Ascending aorta (tissue), 2 donors: ENCODE measurements at regions not wholly inside any gene's neighbourhood (a gene's known extent, or its start where the extent isn't known, plus 50 kb on each side); places are given as distances from the start of the nearest gene placed in this dataset.

Experiments
- DNase-seq, 2 donors: peaks; one replicate each; pipeline ENCODE4 v3.0.0-alpha.2; 2019; ENCODE audit warnings: low spot score in 2 of 2
- H3K27ac ChIP-seq, 2 donors: fragments of 200-600 bp; sonication (generic); one replicate each; pipeline ENCODE4 v1.5.1; 2016 to 2017; ENCODE audit warnings: mild to moderate bottlenecking in 1 of 2
- H3K27me3 ChIP-seq: fragments of 200-600 bp; sonication (generic); one replicate; pipeline ENCODE4 v1.5.1; 2017
- H3K36me3 ChIP-seq, 2 donors: fragments of 200-600 bp; sonication (generic); one replicate each; pipeline ENCODE4 v1.5.1; 2016
- H3K4me1 ChIP-seq, 2 donors: fragments of 200-600 bp; sonication (generic); one replicate each; pipeline ENCODE4 v1.5.1; 2016 to 2017; ENCODE audit warnings: mild to moderate bottlenecking in 1 of 2
- H3K4me3 ChIP-seq, 2 donors: fragments of 200-600 bp; sonication (generic); one replicate each; pipeline ENCODE4 v1.5.1; 2016 to 2017; ENCODE audit warnings: mild to moderate bottlenecking in 1 of 2
- H3K9me3 ChIP-seq, 2 donors: fragments of 200-600 bp; sonication (generic); one replicate each; pipeline ENCODE4 v1.5.1; 2016
- intact Hi-C: fragments of 100-400 bp; cut with DNase I; formaldehyde crosslinking; loops from one replicate; pipeline ENCODE4 v1.15.1; 2023
- TF ChIP-seq, protein P1 (sequence below), 3 experiments: fragments of 200-600 bp in 2 of 3; fragments of 450-650 bp in 1 of 3; sonication (generic) in 2 of 3; IDR thresholded peaks; one replicate each; pipeline ENCODE4 v1.5.1; 2016 to 2019; ENCODE audit warnings: antibody characterized with exemption in 3 of 3, mild to moderate bottlenecking in 1 of 3, moderate library complexity in 1 of 3

GRCh38 chrX:107565015-107565414 is 63.3 kb upstream of the PRPS1 start:
- Histone ChIP-seq H3K9me3 (no peaks in the 10 kb centered on the region), H3K4me3 (no peak overlapping the region), H3K36me3 (no peaks in the 10 kb centered on the region), H3K27ac (no peak overlapping the region), H3K4me1 (no peaks in the 10 kb centered on the region), H3K27me3 (no peaks in the 10 kb centered on the region)
- intact Hi-C loops, result no loop called here
- TF ChIP-seq, protein P1, sequence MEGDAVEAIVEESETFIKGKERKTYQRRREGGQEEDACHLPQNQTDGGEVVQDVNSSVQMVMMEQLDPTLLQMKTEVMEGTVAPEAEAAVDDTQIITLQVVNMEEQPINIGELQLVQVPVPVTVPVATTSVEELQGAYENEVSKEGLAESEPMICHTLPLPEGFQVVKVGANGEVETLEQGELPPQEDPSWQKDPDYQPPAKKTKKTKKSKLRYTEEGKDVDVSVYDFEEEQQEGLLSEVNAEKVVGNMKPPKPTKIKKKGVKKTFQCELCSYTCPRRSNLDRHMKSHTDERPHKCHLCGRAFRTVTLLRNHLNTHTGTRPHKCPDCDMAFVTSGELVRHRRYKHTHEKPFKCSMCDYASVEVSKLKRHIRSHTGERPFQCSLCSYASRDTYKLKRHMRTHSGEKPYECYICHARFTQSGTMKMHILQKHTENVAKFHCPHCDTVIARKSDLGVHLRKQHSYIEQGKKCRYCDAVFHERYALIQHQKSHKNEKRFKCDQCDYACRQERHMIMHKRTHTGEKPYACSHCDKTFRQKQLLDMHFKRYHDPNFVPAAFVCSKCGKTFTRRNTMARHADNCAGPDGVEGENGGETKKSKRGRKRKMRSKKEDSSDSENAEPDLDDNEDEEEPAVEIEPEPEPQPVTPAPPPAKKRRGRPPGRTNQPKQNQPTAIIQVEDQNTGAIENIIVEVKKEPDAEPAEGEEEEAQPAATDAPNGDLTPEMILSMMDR (IDR thresholded peaks at IDR 0.05), result no peak
- no peak for DNase-seq

DNA sequence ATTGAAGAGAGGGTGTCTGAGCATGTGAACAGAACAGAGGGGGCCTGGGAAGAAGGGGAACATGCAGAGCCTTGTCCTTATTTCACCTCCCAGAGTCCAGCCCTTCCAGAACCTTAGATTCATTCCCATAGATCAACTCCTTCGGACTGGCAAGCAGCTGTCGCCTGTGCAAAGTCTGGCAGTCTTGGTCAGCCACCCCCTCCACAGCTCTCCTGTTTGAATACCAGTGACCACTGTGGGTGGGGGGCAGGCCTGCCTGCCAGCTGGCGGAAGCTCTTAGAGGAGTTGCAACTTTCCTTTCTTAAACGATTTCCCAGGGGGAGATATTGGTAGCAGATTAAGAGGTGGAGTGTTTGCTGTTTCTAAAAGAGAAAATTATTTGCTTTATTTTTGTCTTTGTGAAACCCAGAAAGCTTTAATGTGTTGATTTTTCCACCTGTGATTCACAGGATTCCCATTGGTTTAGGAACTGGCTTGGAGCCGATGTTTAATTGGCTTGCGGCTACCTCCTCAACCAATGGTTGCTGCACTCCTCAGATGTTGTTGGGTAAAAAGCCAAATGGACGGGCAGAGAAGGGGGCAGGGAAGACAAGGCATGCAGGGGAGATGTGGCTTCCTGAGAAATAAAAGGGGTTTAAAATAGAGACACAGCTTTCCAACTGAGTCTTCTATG is 62.2 kb upstream of the PRPS1 start:
- no peaks in the 10 kb centered on the region for H3K27me3 ChIP-seq
- TF ChIP-seq, protein P1 (IDR thresholded peaks at IDR 0.05), result no peak
- DNase-seq, result no peak
- no peaks in the 10 kb centered on the region for H3K4me1 ChIP-seq
- no peaks in the 10 kb centered on the region for H3K9me3 ChIP-seq
- H3K27ac ChIP-seq, result no peak overlapping the region
- intact Hi-C loops, result no loop called here
- H3K36me3 ChIP-seq, result no peaks in the 10 kb centered on the region
- H3K4me3 ChIP-seq, result no peak overlapping the region

- Histone ChIP-seq H3K4me3 (no peak overlapping the region), H3K9me3 (no peaks in the 10 kb centered on the region), H3K27ac (no peak overlapping the region), H3K27me3 (no peaks in the 10 kb centered on the region), H3K4me1 (no peaks in the 10 kb centered on the region), H3K36me3 (no peaks in the 10 kb centered on the region)
- TF ChIP-seq, protein P1 (IDR thresholded peaks at IDR 0.05), result no peak
- no peak for DNase-seq
- intact Hi-C loops, result no loop called here
These were observed 61.6 kb upstream of the PRPS1 start for GRCh38 chrX:107566604-107567262.

GRCh38 chrX:107567370-107567769 is 60.9 kb upstream of the PRPS1 start:
- no peak overlapping the region for H3K27ac ChIP-seq
- TF ChIP-seq, protein P1 (IDR thresholded peaks at IDR 0.05), result no peak
- no peak for DNase-seq
- no peaks in the 10 kb centered on the region for H3K9me3 ChIP-seq
- H3K4me3 ChIP-seq, result no peak overlapping the region
- H3K4me1 ChIP-seq, result no peaks in the 10 kb centered on the region
- H3K36me3 ChIP-seq, result no peaks in the 10 kb centered on the region
- no peaks in the 10 kb centered on the region for H3K27me3 ChIP-seq
- intact Hi-C loops, result no loop called here

- H3K4me3 ChIP-seq, result no peak overlapping the region
- H3K27me3 ChIP-seq, result no peaks in the 10 kb centered on the region
- H3K4me1 ChIP-seq, result no peaks in the 10 kb centered on the region
- no peak overlapping the region for H3K27ac ChIP-seq
- intact Hi-C loops, result no loop called here
- no peaks in the 10 kb centered on the region for H3K36me3 ChIP-seq
- H3K9me3 ChIP-seq, result no peaks in the 10 kb centered on the region
- peak in 1 of 2 donors; percentile 16 for DNase-seq
- TF ChIP-seq, protein P1 (IDR thresholded peaks at IDR 0.05), result no peak
These were observed 56.9 kb upstream of the PRPS1 start for GRCh38 chrX:107571296-107571998.
